ENCODE measurements at regions not wholly inside any gene's neighbourhood (a gene's known extent, or its start where the extent isn't known, plus 50 kb on each side); places are given as distances from the start of the nearest gene placed in this dataset.

DNA sequence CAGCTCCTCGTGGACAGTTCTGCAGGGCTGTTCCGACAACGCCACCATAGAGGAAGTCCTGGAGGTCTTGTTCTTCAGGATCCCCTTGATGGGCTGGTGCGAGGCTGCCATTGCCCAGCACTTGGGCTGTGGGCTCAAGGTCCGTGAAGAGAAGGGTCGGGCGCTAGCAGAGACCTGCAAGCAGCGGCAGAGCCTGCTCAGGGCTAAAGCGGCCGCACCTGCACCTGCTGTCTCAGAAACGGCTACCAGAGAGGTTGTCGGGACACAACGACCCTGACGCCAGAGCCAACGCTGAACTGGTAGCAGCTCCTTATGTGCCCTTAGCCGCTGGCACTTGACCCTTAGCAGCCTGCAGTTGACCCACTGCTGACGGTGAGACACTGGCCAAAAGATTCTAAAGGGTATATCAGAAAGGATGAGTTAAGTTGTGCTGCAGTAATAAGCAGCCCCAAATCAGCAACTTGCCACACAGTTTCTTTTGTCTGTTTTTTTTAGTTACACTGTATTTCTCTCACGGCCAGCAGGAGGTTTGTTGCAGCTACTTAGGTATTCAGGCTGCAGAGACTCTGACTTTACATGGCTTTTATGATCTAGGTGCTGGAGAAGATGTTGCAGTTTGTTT, 55.5 kb upstream of the ST6GAL2 start:
- H3K27ac ChIP-seq = no peak overlapping the region
- no peaks in the 10 kb centered on the region for H3K27me3 ChIP-seq
- DNase-seq = no peak
- H3K9me3 ChIP-seq (replicated peaks) = no peaks in the 10 kb centered on the region
- no peaks in the 10 kb centered on the region for H3K36me3 ChIP-seq
- no peaks in the 10 kb centered on the region for H3K4me1 ChIP-seq
- H3K4me3 ChIP-seq = no peak overlapping the region

DNA sequence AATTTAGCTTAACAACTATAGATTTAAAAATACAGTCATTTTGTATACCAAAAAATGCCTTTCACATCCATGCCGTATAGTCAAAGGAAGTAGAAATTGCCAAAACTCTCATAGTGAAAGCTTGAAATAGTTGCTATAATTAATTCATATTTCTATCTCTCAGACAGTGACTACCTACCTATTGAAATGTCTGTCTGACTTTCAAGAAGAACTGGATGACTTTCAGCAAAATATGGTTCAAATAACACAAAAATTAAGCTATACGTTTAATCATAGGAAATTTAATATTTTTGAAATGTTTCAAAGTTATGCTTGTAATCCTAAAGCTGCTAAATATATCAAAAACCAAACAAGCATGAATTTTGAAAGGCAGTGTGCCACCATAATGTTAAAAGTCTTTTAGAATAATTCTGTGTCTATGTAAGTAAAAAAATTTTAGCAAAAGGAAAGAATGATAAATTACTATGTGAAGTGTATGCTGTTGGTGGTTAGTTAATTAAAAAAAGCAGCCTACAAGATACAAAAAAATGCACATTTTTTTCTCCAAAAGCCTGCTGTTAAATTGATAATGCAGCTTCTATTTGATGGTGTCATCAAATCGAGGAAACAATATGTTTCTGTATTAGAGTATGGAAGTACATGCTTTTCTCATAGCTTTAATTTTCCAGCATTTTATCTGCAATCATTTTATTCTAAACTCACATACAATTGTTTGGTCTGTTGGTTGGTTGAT, 57.7 kb upstream of the ST6GAL2 start:
- Histone ChIP-seq H3K27ac (no peak overlapping the region), H3K27me3 (no peaks in the 10 kb centered on the region), H3K36me3 (no peaks in the 10 kb centered on the region), H3K4me1 (no peaks in the 10 kb centered on the region), H3K4me3 (no peak overlapping the region), H3K9me3 (replicated peaks) (no peaks in the 10 kb centered on the region)
- DNase-seq = no peak

GRCh38 chr2:106944215-106944614, 58.2 kb upstream of the ST6GAL2 start:
- Histone ChIP-seq H3K4me3 (no peak overlapping the region), H3K4me1 (no peaks in the 10 kb centered on the region), H3K9me3 (replicated peaks) (no peaks in the 10 kb centered on the region), H3K36me3 (no peaks in the 10 kb centered on the region), H3K27me3 (no peaks in the 10 kb centered on the region), H3K27ac (no peak overlapping the region)
- DNase-seq = no peak

DNA sequence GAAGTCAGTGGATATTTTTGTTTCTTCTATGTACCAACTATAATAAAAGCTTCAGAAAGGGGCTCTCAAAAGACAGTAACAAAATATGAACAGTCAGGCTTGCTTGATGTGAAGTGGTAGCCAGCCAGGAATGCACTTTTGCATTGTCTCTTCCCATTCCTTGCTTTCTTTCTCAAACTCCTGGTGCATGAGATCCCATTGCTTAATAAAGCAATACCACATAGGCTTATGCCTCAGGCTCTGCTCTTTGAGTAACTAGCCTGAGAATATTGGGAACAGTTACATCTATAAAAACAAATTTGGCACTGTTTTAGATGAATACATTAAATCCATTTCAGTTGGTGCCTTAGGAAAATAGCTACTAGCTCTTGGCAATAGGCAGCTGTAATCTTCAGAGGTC, 62.6 kb upstream of the ST6GAL2 start:
- no peak overlapping the region for H3K4me3 ChIP-seq
- no peaks in the 10 kb centered on the region for H3K4me1 ChIP-seq
- DNase-seq = no peak
- H3K36me3 ChIP-seq = no peaks in the 10 kb centered on the region
- no peaks in the 10 kb centered on the region for H3K9me3 ChIP-seq (replicated peaks)
- H3K27ac ChIP-seq = no peak overlapping the region
- no peaks in the 10 kb centered on the region for H3K27me3 ChIP-seq

- Histone ChIP-seq H3K4me1 (no peaks in the 10 kb centered on the region; the same call in 1 of the 2 replicates), H3K27me3 (no peaks in the 10 kb centered on the region), H3K27ac (no peak overlapping the region), H3K36me3 (no peaks in the 10 kb centered on the region), H3K9me3 (replicated peaks) (no peaks in the 10 kb centered on the region), H3K4me3 (no peak overlapping the region)
- no peak for DNase-seq
These were observed 67.3 kb upstream of the ST6GAL2 start for GRCh38 chr2:106953236-106953635.

- no peaks in the 10 kb centered on the region for H3K36me3 ChIP-seq
- no peak overlapping the region for H3K4me3 ChIP-seq
- no peaks in the 10 kb centered on the region; the same call in 1 of the 2 replicates for H3K4me1 ChIP-seq
- no peaks in the 10 kb centered on the region for H3K27me3 ChIP-seq
- no peak for DNase-seq
- H3K9me3 ChIP-seq (replicated peaks) = no peaks in the 10 kb centered on the region
- no peak overlapping the region for H3K27ac ChIP-seq
These were observed 67.8 kb upstream of the ST6GAL2 start for GRCh38 chr2:106953779-106954178.

DNA sequence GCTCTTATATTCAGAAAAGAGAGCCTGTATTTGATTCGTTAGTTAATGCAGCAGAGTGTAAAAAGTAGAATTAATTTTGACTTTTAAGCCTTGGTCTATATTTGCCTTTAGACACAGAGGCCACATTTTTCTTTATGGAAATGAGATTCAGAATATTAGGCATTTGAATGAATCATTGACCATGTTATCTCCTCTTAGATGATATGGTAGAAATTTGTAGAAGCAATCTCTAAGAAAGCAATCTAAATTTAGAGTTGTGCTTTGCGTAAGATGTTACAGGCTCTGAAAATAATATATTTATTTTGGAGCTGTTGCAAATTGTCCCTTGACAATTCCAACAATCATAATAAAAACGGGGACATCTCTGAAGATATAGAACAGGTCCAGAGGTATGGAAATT, 68.3 kb upstream of the ST6GAL2 start:
- H3K27ac ChIP-seq = no peak overlapping the region
- no peaks in the 10 kb centered on the region for H3K9me3 ChIP-seq (replicated peaks)
- no peak overlapping the region for H3K4me3 ChIP-seq
- H3K27me3 ChIP-seq = no peaks in the 10 kb centered on the region
- no peak for DNase-seq
- H3K4me1 ChIP-seq = no peaks in the 10 kb centered on the region; the same call in 1 of the 2 replicates
- H3K36me3 ChIP-seq = no peaks in the 10 kb centered on the region

- no peak for DNase-seq
- Histone ChIP-seq H3K9me3 (replicated peaks) (no peaks in the 10 kb centered on the region), H3K27ac (no peak overlapping the region), H3K36me3 (no peaks in the 10 kb centered on the region), H3K27me3 (no peaks in the 10 kb centered on the region), H3K4me1 (peaks cover 8% of the 10 kb centered on the region), H3K4me3 (no peak overlapping the region)
These were observed 70.4 kb upstream of the ST6GAL2 start for GRCh38 chr2:106956416-106956815.

DNA sequence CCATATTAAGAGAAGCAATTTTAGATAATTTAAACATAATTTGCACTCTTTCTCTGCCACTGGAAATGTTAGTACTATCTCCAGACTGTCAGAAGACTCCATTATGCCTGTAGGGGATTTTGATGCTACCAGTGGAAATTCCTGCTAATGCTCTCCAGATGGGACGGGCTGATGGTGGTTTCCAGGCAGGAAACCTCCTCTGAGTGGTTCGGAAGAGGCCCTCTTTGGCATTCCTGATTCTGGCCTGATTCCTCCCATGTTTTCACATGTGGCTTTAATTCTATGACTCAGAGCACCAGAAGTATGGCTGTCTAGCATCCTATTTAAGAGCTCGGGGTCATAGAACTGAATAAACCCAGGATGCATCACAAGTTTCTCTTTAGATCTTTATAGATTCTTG, 70.9 kb upstream of the ST6GAL2 start:
- Histone ChIP-seq H3K27me3 (no peaks in the 10 kb centered on the region), H3K4me1 (peaks cover 11% of the 10 kb centered on the region), H3K27ac (no peak overlapping the region), H3K9me3 (replicated peaks) (no peaks in the 10 kb centered on the region), H3K36me3 (no peaks in the 10 kb centered on the region), H3K4me3 (no peak overlapping the region)
- DNase-seq = peak in 1 of 2 experiments; percentile 40

DNA sequence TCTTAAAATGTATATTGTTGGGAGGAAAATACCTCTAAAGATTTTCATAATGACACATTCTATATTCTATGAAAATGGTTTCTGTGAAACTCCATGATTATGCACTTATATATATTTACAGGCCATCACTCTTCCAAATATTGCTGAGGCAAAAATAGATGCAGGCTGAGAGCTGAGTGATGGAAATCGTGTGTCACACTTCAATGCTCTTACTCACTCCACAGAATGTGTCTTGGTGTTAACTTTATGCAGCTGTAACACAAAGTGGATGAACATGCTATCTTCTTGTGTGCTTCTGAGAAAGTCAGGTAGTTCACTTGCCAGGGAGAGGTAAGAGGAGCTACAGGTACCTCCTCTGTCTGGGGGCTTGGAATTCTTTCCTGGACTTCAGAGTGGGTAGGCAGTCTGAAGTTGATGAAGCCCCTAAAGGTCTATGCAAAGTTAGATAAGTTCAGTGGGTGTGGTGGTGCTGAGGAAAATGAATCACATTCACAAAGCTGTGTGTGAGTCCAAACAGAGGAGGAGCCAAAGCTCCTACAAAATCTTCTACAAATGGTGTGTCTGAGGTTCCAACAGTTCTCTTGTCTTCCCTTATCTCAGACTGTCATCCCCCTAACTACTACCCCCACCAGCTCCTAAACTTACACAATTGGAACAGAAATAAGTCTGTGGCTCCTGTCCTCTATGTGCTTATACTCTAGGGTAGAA, 74.2 kb upstream of the ST6GAL2 start:
- no peaks in the 10 kb centered on the region for H3K36me3 ChIP-seq
- 0 out of 2 replicates have a peak, but pooled peaks cover 2% of the 10 kb centered on the region for H3K27me3 ChIP-seq
- DNase-seq = no peak
- H3K4me1 ChIP-seq = peaks cover 11% of the 10 kb centered on the region
- no peaks in the 10 kb centered on the region for H3K9me3 ChIP-seq (replicated peaks)
- H3K4me3 ChIP-seq = no peak overlapping the region
- H3K27ac ChIP-seq = no peak overlapping the region

DNA sequence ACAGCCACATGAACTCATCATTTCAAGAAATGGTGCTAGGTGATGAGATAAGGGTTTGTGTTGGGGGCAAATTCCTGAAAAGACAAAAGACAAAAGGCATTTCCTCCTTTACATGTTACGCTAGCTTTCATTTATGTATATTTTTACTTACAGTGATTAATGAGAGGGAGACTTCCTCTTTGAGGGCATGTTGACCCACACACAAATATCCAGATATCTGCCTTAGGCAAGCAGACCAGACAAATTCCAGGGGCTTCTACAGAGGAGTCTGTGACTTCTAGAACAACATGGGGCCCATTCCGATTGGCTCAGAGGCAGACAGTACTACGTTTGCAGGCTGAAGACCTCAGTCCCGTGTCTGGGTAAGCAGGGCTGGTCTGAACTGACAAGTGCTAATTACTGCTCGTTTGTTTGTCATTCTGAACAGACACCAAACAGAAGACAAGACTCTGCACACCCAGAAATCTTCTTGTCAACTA, 74.8 kb upstream of the ST6GAL2 start:
- H3K27ac ChIP-seq = no peak overlapping the region
- no peaks in the 10 kb centered on the region for H3K36me3 ChIP-seq
- DNase-seq = peak in 1 of 2 experiments; percentile 15

GRCh38 chr2:106961328-106961727, 75.4 kb upstream of the ST6GAL2 start:
- peak in 1 of 2 experiments; percentile 41 for DNase-seq
- Histone ChIP-seq H3K27me3 (0 out of 2 replicates have a peak, but pooled peaks cover 4% of the 10 kb centered on the region), H3K4me1 (peaks cover 11% of the 10 kb centered on the region), H3K27ac (no peak overlapping the region), H3K36me3 (no peaks in the 10 kb centered on the region), H3K9me3 (replicated peaks) (no peaks in the 10 kb centered on the region), H3K4me3 (no peak overlapping the region)

More for the DNA sequence above, 74.8 kb upstream of the ST6GAL2 start:
- Histone ChIP-seq H3K9me3 (replicated peaks) (no peaks in the 10 kb centered on the region), H3K27me3 (0 out of 2 replicates have a peak, but pooled peaks cover 4% of the 10 kb centered on the region), H3K4me3 (no peak overlapping the region), H3K4me1 (peaks cover 11% of the 10 kb centered on the region)

- Histone ChIP-seq H3K36me3 (no peaks in the 10 kb centered on the region), H3K27me3 (0 out of 2 replicates have a peak, but pooled peaks cover 4% of the 10 kb centered on the region), H3K9me3 (replicated peaks) (no peaks in the 10 kb centered on the region), H3K4me1 (peaks cover 11% of the 10 kb centered on the region), H3K4me3 (no peak overlapping the region), H3K27ac (no peak overlapping the region)
- no peak for DNase-seq
These were observed 77.2 kb upstream of the ST6GAL2 start for GRCh38 chr2:106963156-106963555.

GRCh38 chr2:106963893-106964292, 77.9 kb upstream of the ST6GAL2 start:
- H3K27me3 ChIP-seq = 0 out of 2 replicates have a peak, but pooled peaks cover 4% of the 10 kb centered on the region
- H3K4me1 ChIP-seq = peaks cover 11% of the 10 kb centered on the region
- H3K36me3 ChIP-seq = no peaks in the 10 kb centered on the region
- H3K27ac ChIP-seq = no peak overlapping the region
- no peaks in the 10 kb centered on the region for H3K9me3 ChIP-seq (replicated peaks)
- no peak for DNase-seq
- no peak overlapping the region for H3K4me3 ChIP-seq

- H3K9me3 ChIP-seq (replicated peaks) = no peaks in the 10 kb centered on the region
- H3K4me3 ChIP-seq = no peak overlapping the region
- H3K4me1 ChIP-seq = peaks cover 11% of the 10 kb centered on the region
- H3K27ac ChIP-seq = no peak overlapping the region
- no peaks in the 10 kb centered on the region for H3K36me3 ChIP-seq
- H3K27me3 ChIP-seq = 0 out of 2 replicates have a peak, but pooled peaks cover 4% of the 10 kb centered on the region
- DNase-seq = no peak
These were observed 79.6 kb upstream of the ST6GAL2 start for GRCh38 chr2:106965611-106966010.
